Cardiac fibroblast (primary cell): ENCODE measurements at regions not wholly inside any gene's neighbourhood (a gene's known extent, or its start where the extent isn't known, plus 50 kb on each side); places are given as distances from the start of the nearest gene placed in this dataset.

ENCODE experiments used
- DNase-seq, 2 donors: peaks; one replicate each; pipeline versions ENCODE4 v3.0.0 to v3.0.0-alpha.2; 2010; ENCODE audit warnings: low read depth in 2 of 2
- H3K4me3 ChIP-seq, 2 donors: replicated peaks in 1 of 2; 1 replicate in 1 of 2; 2 replicates in 1 of 2; pipeline ENCODE4 v1.5.1; 2011; ENCODE audit warnings: low read depth in 2 of 2, low read length in 2 of 2, mild to moderate bottlenecking in 2 of 2, moderate library complexity in 1 of 2
- CTCF ChIP-seq: IDR thresholded peaks from one replicate; pipeline ENCODE4 v1.5.1; 2011; ENCODE audit warnings: low read depth, mild to moderate bottlenecking, low read length, inconsistent platforms

- no peak overlapping the region for H3K4me3 ChIP-seq
- no peak for TF ChIP-seq CTCF
- no peak for DNase-seq
Measured at GRCh38 chr18:78677483-78678317, 301.9 kb upstream of the SALL3 start.

- DNase-seq, result no peak
- no peak overlapping the region for H3K4me3 ChIP-seq
- TF ChIP-seq CTCF, result no peak
Measured at GRCh38 chr18:78678318-78678695, 301.3 kb upstream of the SALL3 start.

- TF ChIP-seq CTCF, result no peak
- no peak overlapping the region for H3K4me3 ChIP-seq
- DNase-seq, result no peak
Measured at GRCh38 chr18:78679031-78679430, 300.6 kb upstream of the SALL3 start.

GRCh38 chr18:78679613-78680260, 299.9 kb upstream of the SALL3 start:
- no peak for DNase-seq
- TF ChIP-seq CTCF, result no peak
- no peak overlapping the region for H3K4me3 ChIP-seq

GRCh38 chr18:78681396-78681795, 298.2 kb upstream of the SALL3 start:
- H3K4me3 ChIP-seq, result no peak overlapping the region
- DNase-seq, result no peak
- TF ChIP-seq CTCF, result no peak

GRCh38 chr18:78681934-78682333, 297.7 kb upstream of the SALL3 start:
- no peak for DNase-seq
- no peak for TF ChIP-seq CTCF
- no peak overlapping the region for H3K4me3 ChIP-seq

GRCh38 chr18:78682716-78683115, 296.9 kb upstream of the SALL3 start:
- DNase-seq, result no peak
- no peak overlapping the region for H3K4me3 ChIP-seq
- no peak for TF ChIP-seq CTCF
